Kidney tubule cell (primary cell): ENCODE measurements at regions not wholly inside any gene's neighbourhood (a gene's known extent, or its start where the extent isn't known, plus 50 kb on each side); places are given as distances from the start of the nearest gene placed in this dataset.

Experiments
- DNase-seq: peaks from one replicate; pipeline ENCODE4 v3.0.0-alpha.2; 2018; ENCODE audit warnings: low spot score

DNA sequence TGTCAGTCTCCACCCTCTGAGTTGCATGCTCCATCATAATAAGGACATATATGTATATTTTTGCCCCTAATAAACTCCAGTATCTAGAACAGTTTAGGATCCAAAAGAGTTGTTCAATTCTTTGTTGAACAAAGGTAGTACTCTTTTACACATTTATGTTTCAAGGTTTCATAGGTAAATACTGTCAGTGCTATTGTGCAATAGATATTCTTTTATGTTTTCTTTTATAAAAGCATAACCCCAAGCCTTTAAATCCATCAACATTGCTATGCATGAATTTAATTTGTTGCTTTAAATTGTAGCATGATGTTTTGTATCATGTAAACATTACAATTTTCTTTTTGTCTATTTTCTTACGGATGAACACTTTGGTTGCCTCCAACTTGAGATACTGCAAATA, 469.7 kb upstream of the COBL start:
- no peak for DNase-seq

DNA sequence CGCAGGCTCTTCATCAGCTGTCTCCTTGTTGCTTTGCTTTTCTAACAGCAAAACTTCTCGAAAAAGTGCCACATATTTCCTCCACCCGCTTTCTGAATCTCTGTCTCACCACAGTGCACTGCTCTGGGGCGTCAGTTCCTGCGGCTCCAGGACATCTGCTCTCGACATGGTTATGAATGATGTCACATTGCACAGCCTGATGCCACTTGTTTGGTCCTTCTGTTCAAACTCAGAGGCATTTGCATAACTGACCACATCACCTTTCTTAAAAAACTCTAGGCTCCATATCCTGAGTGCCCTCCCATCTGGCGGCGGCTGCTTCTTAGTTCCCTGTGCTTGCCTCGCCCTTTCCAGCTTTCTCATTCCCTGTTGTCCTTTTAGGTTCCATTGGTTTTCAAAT, 469.3 kb upstream of the COBL start:
- DNase-seq = no peak

DNA sequence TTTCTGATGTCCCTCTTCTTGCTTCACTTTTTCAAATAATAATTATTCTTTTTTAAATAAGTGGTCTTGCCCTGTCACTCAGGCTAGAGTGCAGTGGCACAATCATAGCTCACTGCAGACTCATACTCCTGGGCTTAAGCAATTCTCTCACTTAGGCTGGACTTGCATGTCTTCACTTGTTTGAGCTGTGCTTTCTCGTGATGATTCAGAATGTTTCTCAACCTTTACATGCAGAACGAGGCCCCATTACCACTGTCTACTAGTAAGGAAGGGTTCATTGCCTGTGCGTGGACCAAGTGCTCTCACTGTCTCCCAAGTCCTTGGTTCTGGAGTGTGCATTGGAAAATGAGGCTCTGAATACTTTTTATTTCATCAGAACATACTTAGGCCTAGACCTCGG, 468.6 kb upstream of the COBL start:
- no peak for DNase-seq

DNA sequence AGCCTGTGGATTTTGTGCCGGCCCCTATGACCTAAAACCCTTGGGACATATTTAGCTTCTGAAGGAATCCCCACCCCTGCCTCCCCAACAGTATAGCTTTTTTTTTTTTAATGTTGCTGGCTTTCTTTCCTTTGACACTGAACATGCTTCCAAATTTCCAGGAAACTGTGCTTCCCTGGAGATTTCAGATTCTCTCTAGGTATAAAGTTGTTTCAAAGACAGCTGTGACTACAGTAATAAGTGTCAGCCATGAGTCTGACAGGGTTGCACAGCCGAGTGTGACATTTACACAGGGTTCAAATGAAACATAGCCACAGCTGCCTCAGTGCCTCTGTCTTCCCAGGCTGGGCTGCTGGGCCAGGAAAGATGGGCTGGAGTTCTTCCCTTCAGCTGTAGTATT, 466.6 kb upstream of the COBL start:
- no peak for DNase-seq

DNA sequence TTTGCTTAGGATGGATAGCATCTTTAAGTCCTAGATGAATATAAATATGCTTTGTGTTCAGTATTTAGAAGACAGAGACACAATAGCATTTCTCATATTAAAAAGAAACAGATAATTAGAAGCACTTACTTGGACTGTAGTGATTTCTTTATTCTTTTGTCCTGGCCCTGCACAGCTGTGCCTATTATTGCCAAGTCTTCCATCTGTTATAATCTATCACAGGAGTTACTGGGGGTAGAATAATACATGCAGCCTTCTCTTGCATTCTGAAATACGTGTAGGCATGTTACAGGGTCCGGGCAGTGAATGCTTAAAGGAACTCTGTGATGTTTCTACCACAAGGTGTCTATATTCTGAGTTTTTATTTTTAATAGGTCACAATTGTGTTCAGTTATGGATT, 461.5 kb upstream of the COBL start:
- DNase-seq = no peak

DNA sequence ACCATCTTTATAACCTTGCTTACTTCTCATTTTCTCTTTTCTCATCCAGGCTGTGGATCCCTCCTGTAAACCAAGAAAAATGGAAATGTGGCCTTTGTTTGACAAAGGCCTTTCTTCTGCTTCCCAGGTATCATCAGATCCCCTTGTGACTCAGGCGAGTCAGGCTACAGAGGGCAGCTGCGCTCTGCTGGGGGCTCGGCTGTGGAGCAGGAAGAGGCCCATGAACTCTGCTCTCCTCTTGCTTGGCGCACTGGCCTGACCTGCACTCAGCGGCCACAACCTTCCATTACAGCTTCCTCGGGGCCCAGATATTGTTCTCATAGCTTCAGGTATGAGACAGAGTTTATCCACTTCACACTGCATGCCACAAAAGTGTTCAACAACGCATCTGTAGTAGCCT, 457.6 kb upstream of the COBL start:
- no peak for DNase-seq

DNA sequence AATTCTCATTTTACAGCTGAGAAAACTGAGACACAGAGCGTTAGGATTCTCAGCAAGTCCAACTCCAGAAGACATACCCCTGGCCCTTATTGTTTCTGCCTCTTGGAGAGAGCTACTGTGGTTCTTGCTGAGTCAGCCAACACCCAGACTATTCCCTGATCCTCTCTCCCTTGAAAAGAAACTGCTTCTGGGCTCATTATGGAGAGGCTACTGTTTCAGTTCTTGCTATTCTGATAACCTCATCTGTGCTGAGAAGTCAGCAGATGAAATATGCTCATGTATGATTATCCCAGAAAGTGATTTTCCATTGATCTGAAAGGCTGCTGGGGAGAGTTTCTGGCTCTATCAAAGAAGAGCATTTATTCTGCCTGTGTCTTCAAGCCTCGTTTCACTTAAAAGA, 455.6 kb upstream of the COBL start:
- DNase-seq = no peak

DNA sequence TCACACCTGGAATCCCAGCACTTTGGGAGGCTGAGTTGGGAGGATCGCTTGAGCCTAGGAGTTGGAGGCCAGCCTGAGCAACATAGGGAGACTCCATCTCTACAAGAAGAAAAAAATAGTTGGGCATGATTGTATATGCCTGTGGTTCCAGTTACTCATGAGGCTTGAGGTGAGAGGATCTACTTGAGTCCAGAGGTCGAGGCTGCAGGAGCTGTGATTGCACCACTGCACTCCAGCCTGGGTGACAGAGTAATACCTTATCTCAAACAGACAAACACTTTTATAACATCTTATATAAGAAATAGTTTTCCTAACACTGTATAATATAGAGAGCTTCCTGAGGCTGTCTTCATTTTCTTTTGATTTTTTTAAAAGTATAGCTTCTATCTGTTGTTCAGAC, 448.4 kb upstream of the COBL start:
- no peak for DNase-seq

DNA sequence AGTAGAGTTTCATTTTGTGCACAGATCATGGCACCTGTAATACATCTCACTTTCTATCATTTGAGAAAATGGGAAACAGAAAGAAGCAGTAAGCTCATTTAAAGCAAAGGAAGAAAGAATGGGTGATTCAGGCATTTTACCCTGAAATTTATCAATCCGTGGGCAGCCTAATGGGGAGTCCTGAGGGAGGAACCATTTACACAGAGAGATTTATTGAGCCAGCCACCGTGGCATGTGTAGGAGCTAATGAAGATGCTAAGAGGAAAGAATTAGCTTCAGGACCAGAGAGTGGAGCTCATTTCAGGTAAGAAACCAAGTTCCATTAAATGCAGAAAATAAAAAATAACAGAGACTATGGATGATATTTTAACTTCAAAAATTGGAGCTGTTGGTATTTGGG, 443.4 kb upstream of the COBL start:
- no peak for DNase-seq

DNA sequence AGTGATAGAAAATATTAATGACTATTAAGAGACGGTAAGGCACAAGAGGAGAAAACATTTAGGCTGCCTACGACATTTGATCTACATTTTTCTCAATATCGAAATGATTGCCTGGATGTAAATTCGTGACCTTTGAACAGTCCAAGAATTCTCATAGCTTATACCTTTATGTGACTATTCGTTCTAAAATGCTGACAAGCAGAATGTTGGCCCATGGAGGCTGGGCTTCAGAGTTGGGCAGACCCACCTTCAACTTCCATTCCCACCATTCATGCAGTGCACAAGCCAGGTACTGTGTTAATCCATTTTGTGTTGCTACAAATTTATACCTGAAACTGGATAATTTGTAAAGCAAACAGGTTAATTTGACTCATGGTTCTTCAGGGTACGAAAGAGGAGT, 441.4 kb upstream of the COBL start:
- no peak for DNase-seq

DNA sequence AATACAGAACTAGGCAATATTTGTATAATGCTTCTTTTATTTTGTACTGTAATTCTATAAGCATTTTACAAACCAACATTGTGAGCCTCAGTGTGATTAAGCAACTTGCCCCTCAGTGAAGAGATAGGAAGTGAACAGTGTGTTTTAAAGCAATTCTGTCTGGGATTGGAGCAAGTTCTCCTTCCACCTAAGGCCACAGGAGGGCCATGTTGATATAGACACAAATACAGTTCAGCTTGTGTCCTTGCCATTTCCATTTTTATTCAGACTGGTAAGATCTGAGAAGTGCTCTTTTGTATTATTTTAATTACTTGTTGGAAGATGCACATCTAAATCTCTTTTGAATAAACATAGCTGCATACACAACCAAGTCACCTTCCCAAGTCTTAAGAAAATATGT, 416.3 kb upstream of the COBL start:
- DNase-seq = no peak

DNA sequence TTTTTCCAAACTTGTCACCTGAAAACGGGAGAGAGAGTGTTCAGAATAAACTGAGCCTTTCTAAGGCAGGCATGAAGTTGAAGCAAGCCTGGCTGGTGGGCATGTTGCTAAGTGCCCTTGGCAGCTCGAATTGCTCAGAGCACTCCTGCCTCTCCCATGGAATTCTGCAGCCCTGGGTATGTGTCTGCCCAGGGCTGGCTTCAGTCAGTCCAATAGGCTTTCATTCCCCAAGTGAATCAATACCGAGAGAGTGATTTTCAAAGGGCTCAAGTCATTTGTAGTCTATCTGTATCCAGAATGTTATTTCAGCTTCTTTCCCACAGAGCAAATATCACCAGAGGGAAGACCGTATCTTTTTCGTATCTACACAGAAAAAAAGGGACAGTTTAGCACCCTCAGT, 415.5 kb upstream of the COBL start:
- no peak for DNase-seq

DNA sequence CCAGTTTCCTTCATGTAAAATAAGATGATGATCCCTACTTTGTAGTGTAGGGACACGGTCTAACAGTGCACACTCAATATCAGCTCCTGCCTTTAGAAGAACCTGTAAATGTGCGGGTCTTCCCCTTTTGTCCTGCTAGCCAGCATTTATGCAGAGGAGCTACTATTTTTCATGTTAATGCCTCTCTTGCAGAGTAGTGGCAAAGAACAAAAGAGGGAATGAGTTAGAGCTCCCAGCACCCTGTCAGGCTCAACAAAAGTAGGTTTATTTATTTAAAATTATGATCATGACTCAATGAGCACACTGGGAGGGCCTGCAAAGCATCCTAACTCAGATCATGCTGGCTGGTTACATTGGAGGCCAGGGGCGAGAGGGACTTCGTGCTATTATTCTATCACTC, 414.5 kb upstream of the COBL start:
- no peak for DNase-seq

DNA sequence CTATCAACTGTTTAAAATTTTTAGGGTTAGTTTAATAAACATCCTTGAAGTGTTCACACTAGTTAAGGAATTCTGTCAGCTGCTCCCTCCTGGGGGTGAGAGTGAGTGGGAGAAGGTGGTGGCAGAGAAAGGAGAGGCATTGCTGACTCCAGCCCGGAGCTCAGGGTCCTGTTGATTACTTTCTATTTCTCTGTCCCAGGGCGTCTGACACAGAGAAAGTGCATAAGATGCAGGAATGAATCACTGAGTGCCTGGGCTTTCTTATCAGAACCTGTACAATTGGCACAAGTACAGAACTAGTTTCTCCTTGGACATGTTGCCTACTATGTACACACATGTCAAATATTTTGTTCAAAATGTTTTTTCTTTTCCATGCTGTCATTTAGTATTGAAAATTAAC, 410.8 kb upstream of the COBL start:
- no peak for DNase-seq

DNA sequence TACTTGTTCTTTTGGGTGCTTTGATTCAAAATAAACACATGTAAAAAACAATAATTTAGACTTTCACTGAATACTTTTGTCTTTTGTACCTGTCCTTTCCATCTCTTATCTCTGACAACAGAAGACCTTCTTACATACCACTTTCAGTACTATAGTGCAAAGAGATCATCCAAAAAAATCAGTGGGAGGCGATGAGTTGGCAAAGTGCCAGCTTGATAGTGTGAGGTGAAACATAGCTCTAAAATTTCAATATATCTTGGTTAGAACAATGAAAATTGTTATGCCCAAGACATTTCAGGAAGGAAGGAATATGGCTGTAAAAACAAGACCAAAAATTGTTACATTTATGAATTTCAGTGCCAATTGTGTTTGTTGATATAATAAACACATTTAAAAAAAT, 390.2 kb upstream of the COBL start:
- no peak for DNase-seq

DNA sequence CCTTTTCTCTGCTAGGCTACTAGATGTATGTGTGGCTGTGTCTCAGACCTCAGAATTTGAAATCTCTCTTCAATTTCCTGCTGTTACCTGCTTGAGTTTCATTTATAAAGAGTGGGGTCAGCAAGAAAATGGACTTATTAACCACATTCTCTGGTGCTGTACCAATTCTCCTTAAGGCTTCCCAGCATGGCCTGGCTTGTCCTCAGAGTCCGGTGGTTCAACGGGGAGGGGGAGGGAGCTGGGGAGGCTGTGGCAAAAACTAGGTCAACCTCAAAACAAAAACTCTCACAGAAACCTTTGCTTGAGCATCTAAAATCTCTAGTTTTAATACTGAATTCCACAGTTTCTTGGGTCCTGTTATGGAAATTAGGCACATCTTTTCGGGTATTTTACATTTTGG, 389.1 kb upstream of the COBL start:
- DNase-seq = no peak

DNA sequence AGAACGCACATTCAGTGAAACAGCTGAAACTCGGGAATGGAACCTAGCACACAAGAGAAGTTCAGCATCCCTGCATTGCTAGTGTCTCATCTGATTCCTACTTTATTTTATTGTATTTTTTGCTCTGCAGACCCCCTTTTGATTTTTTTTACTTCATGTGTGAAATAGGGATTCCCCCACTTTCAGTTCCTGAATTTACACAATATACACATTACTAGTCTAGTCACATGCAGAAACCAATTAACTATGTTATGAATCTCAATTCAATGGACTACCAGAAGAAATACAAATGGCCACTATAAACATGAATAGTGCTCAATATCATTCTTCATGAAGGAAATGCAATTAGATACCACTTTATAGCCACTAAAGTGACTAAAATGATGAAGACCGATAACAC, 386.1 kb upstream of the COBL start:
- no peak for DNase-seq

DNA sequence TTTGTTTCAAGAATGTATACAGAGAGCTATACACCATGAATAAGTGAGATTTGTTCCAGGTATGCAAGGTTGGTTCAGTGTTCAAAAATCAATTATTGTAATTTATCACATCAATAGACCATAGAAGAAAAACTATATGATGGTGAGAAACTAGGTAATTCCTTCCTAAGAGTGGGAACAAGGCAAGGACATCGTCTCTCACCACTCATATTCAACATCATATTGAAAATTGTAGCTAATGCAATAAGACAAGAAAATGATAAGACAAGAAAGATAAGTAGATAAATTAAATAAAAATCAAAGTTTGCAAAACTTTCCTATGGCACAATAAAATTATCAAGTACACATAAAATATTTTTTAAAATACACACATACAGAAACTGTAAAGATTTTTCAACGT, 385.3 kb upstream of the COBL start:
- DNase-seq = no peak

DNA sequence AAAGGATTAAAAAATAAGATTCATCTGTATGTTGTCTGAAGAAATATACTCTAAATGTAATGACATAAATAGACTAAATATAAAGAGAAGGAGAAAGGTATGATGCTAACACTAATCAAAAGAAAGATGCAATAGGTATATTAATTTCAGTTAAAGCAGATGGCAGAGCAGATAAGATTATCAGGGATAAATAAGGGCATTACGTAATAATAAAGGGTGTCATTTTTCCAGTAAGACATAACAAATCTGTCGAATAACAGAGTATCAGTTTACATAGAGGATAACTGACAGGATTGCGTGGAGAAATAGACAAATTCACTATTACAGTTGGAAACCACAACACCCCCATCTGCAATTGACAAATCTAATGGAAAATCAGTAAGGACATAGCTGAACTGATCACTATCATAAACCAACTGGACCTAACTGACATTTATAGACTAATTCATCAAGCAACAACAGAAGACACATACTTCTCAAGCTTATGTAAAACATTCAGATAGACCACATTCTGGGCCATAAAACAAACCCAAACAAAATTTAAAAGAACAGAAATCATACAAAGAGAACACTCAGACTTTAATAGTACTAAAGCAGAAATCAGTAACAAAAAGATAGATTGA, 384.1 kb upstream of the COBL start:
- no peak for DNase-seq

DNA sequence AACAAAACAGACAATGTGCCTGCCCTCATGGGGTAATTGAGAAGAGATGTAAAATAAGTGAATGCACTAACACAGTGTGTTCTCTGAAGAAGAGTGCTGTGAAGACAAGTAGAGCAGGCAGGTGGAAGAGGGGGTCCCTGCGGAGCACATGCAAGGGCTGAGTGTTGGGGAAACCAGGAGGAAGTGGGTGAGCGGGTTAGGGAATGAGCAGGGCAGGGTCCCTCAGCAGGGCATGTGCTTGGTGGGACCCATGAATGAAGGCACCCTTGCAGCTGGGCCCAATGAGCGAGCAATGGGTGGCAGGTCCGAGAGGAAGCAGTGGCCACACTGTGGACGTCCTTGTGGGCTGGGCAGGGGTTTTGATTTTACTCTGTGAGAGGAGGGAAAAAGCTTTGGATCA, 376.6 kb upstream of the COBL start:
- no peak for DNase-seq

DNA sequence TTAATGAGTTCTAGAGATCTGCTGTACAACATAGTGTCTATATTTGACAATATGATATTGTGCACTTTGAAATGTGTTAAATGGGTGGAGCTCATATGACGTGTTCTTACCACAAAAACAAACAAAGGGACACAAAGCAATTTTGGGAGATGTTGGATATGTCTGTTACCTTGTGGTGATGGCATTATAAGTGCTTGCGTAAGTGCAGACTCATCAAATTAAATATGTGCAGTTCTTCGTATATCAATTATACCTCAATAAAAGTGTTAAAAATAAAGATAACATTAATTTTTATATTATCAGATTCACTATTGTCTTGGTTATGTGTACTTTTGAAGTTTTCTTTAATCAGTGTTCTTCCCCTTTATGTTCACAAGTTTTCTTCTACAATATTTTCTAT, 372.9 kb upstream of the COBL start:
- DNase-seq = no peak

DNA sequence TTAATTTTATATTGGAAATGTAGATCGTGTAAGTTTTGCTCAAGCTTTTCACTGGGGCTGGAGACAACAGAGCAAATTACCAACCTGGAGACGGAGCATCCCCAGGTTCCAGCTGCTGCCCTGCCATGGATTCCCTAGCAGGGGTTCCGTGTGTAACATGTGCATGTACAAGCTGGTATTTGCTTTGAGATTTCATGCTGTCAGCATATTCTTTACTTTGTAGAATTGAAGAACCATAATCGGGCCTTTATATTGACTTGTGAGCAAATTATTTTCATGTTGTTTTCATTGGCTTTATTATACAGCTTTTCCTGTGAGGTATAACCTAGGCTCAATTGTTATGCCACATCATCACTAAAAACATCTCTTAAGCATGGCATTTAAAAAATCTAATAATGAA, 369.2 kb upstream of the COBL start:
- no peak for DNase-seq

DNA sequence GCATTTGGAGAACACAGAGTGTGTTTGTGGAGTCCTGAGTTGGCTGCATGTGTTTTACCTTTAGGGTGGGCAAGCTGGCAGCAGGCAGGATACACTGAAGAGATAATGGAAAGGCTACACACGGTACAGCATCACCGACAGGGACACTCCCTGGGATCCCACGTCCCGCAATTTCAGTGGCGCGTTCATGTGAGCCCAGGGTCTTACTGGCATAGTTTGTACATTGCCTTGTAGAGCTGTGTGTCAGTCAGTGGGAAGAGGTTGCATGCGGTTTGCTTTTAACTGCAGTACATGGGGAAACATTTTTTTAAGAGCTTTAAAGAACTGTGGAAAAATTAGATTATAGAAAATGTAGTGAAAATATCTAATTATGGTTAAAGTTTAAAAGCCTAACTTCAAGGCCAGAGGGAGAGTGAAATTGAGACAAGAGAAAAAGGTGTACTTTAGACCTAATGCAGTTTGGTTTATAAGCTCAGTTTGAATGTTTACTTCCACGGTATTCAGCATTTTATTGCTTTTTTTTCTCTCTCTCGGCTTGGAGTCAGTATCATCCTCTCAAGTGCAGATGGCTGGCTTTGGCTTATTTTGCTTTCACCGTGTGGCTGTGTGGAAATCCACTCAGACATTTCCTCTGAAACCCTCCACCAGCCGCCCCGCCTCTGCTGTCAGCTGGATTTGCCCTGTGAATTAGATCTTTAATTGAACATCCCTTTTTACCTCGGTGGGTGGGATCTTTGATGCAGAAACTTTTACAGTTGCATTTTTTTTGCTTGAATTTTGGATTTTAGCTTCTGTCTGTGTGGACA, 364.2 kb upstream of the COBL start:
- no peak for DNase-seq

DNA sequence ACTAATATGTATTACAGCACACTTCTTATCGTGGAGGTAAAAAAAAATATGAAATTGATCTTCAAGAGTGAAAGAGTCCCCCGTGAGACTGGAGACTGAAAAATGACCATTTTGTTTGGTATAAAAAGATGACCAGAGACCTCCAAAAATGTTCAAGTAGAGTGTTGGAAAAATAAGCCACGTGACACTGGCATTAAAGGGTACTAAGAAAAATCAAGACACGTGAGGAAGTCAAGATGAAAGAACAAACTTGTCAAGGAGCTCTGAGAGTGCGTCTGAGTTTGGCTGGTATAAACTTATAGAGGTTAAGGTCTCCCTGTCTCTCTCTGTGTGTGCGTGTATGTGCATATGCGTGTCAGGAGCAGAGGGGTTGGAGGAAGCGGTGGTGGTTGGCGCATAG, 362.7 kb upstream of the COBL start:
- DNase-seq = no peak
